Ovary (tissue), 7 donors: ENCODE measurements at regions not wholly inside any gene's neighbourhood (a gene's known extent, or its start where the extent isn't known, plus 50 kb on each side); places are given as distances from the start of the nearest gene placed in this dataset.

Experiments
- DNase-seq, 5 donors: peaks; one replicate each; pipeline ENCODE4 v3.0.0-alpha.2; 2019 to 2020
- H3K27ac ChIP-seq, 2 donors: fragments of 200-600 bp; one replicate each; pipeline versions ENCODE4 v1.5.1 to v1.8.0; 2019 to 2022
- H3K27me3 ChIP-seq: fragments of 200-600 bp; one replicate; pipeline ENCODE4 v1.8.0; 2022
- H3K36me3 ChIP-seq: fragments of 200-600 bp; sonication (generic); one replicate; pipeline ENCODE4 v1.5.1; 2019
- H3K4me1 ChIP-seq: one replicate; pipeline ENCODE4 v1.8.1; 2013; ENCODE audit warnings: mild to moderate bottlenecking, moderate library complexity; ENCODE audit not compliant: insufficient read depth
- H3K4me3 ChIP-seq: fragments of 200-600 bp; sonication (generic); one replicate; pipeline ENCODE4 v1.5.1; 2017
- H3K9me3 ChIP-seq, 2 donors: fragments of 200-600 bp in 1 of 2; sonication (generic) in 1 of 2; one replicate each; pipeline versions ENCODE4 v1.5.1 to v1.8.1; 2013 to 2019; ENCODE audit warnings: mild to moderate bottlenecking in 1 of 2, moderate library complexity in 1 of 2
- CTCF ChIP-seq, 3 donors: fragments of 450-650 bp in 2 of 3; fragments of 200-600 bp in 1 of 3; IDR thresholded peaks; one replicate each; pipeline versions ENCODE4 v1.5.1 to v1.8.0; 2016 to 2022; ENCODE audit warnings: antibody characterized with exemption in 3 of 3, mild to moderate bottlenecking in 1 of 3
- EP300 ChIP-seq: sonication (generic); formaldehyde crosslinking; IDR thresholded peaks from one replicate; pipeline ENCODE4 v1.6.1; 2017; ENCODE audit warnings: antibody characterized with exemption
- POLR2A ChIP-seq: fragments of 450-650 bp; IDR thresholded peaks from one replicate; pipeline ENCODE4 v1.6.1; 2017; ENCODE audit warnings: antibody characterized with exemption, mild to moderate bottlenecking, moderate library complexity
- whole genome bisulfite sequencing, 3 donors: extraction: QIAGEN DNeasy Blood & Tissue Kit in 1 of 3; methylation state at CpG; one replicate each; pipeline versions ENCODE4 v1.1.5 to v1.1.7; 2013 to 2017; 5-methylcytosine and 5-hydroxymethylcytosine counted together
- intact Hi-C, 4 donors: fragments of 100-400 bp; cut with DNase I; formaldehyde crosslinking; loops; one replicate each; pipeline versions ENCODE4 v1.11.0 to v1.15.1; 2022 to 2023
- donor health status: DM: no; HTN: no; CAD: no; lungs with moderate emphysema.
- donor health status: DM: no; HTN: no; CAD: no.
- donor health status: Bipolar disorder and iron deficiency.
- donor health status: DM: no; HTN: no; CAD: no.
- donor health status: DM: yes; HTN: yes; CAD: no.

GRCh38 chr4:38203609-38204008, 243.4 kb downstream of the PTTG2 start:
- Histone ChIP-seq H3K27me3 (no peaks in the 10 kb centered on the region), H3K4me3 (no peak overlapping the region), H3K36me3 (no peaks in the 10 kb centered on the region), H3K9me3 (no peaks in the 10 kb centered on the region), H3K27ac (no peak overlapping the region), H3K4me1 (no peaks in the 10 kb centered on the region)
- intact Hi-C loops, result no loop called here
- WGBS, 3 donors, result 74 to 77% (median 77%) methylated on average over 3 of the region's 3 CpGs
- no peak for DNase-seq
- TF ChIP-seq EP300 (no peak), CTCF (IDR thresholded peaks at IDR 0.05) (no peak), POLR2A (no peak)

GRCh38 chr4:38204339-38205035, 244.3 kb downstream of the PTTG2 start:
- Histone ChIP-seq H3K9me3 (no peaks in the 10 kb centered on the region), H3K4me3 (no peak overlapping the region), H3K4me1 (no peaks in the 10 kb centered on the region), H3K36me3 (no peaks in the 10 kb centered on the region), H3K27me3 (no peaks in the 10 kb centered on the region), H3K27ac (no peak overlapping the region)
- no peak for DNase-seq
- 80 to 85% (median 83%) methylated on average over 9 of the region's 9 CpGs for WGBS, 3 donors
- TF ChIP-seq EP300 (no peak), POLR2A (no peak), CTCF (IDR thresholded peaks at IDR 0.05) (no peak)
- intact Hi-C loops, result no loop called here

GRCh38 chr4:38205261-38205660, 245.1 kb downstream of the PTTG2 start:
- H3K4me1 ChIP-seq, result no peaks in the 10 kb centered on the region
- H3K4me3 ChIP-seq, result no peak overlapping the region
- no peak for DNase-seq
- 52 to 54% (median 52%) methylated on average over 3 of the region's 3 CpGs for WGBS, 3 donors
- intact Hi-C loops, result no loop called here
- H3K27me3 ChIP-seq, result no peaks in the 10 kb centered on the region
- H3K9me3 ChIP-seq, result no peaks in the 10 kb centered on the region
- TF ChIP-seq EP300 (no peak), POLR2A (no peak), CTCF (IDR thresholded peaks at IDR 0.05) (no peak)
- H3K36me3 ChIP-seq, result no peaks in the 10 kb centered on the region
- no peak overlapping the region for H3K27ac ChIP-seq

- H3K9me3 ChIP-seq, result no peaks in the 10 kb centered on the region
- no peak for TF ChIP-seq EP300
- TF ChIP-seq POLR2A, result no peak
- no peak for TF ChIP-seq CTCF (IDR thresholded peaks at IDR 0.05)
- no peak overlapping the region for H3K27ac ChIP-seq
- no peak for DNase-seq
- no peak overlapping the region for H3K4me3 ChIP-seq
- H3K36me3 ChIP-seq, result no peaks in the 10 kb centered on the region
- H3K4me1 ChIP-seq, result no peaks in the 10 kb centered on the region
- intact Hi-C loops, result no loop called here
- WGBS, 3 donors, result 96 to 98% (median 96%) methylated on average over 2 of the region's 2 CpGs
- no peaks in the 10 kb centered on the region for H3K27me3 ChIP-seq
Observed at GRCh38 chr4:38207110-38207457, 246.9 kb downstream of the PTTG2 start.
